GM12864 (cell line): ENCODE measurements at regions not wholly inside any gene's neighbourhood (a gene's known extent, or its start where the extent isn't known, plus 50 kb on each side); places are given as distances from the start of the nearest gene placed in this dataset.

Experiments
- DNase-seq: peaks from one replicate; pipeline ENCODE4 v3.0.0-alpha.2; 2011; ENCODE audit warnings: low read depth
- H3K4me3 ChIP-seq: 2 replicates; pipeline ENCODE4 v1.5.1; 2011; ENCODE audit warnings: mild to moderate bottlenecking, low read depth, low read length, control low read depth
- TF ChIP-seq, protein P1 (sequence below): IDR thresholded peaks from 2 replicates; pipeline ENCODE4 v1.5.1; 2011; ENCODE audit warnings: low read depth, mild to moderate bottlenecking, moderate library complexity, low read length, control low read depth, inconsistent platforms; ENCODE audit errors: missing control alignments

DNA sequence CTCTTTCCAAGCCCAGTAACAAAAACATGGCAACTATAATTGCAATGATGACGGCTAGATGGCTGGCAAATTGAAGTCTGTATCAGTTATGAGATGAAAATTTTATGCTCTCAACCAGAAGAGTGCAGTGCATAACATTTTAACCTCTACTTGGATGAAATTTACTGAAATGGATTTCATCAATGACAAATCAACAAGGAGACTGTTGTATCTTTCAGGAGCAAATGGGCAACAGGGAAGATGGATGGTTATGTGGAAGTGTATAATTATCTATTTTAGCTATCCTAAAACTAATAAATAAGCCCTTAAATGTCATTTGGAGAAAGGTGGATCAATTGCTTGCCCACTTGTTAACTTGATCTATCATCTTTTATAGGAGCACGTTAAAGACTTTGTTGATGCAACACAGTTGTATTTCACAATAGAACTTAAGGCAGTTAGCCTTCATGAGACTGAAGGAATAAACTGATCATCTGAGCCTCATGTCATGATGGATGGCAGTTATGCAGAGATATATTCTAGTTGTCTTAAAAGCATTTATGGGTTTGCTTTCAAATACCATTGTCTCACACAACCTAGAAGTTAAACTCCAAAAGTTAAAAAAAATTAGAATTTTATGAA is 315.1 kb upstream of the TBC1D5 start:
- no peak overlapping the region for H3K4me3 ChIP-seq
- TF ChIP-seq, protein P1, sequence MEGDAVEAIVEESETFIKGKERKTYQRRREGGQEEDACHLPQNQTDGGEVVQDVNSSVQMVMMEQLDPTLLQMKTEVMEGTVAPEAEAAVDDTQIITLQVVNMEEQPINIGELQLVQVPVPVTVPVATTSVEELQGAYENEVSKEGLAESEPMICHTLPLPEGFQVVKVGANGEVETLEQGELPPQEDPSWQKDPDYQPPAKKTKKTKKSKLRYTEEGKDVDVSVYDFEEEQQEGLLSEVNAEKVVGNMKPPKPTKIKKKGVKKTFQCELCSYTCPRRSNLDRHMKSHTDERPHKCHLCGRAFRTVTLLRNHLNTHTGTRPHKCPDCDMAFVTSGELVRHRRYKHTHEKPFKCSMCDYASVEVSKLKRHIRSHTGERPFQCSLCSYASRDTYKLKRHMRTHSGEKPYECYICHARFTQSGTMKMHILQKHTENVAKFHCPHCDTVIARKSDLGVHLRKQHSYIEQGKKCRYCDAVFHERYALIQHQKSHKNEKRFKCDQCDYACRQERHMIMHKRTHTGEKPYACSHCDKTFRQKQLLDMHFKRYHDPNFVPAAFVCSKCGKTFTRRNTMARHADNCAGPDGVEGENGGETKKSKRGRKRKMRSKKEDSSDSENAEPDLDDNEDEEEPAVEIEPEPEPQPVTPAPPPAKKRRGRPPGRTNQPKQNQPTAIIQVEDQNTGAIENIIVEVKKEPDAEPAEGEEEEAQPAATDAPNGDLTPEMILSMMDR, result no peak
- no peak for DNase-seq

DNA sequence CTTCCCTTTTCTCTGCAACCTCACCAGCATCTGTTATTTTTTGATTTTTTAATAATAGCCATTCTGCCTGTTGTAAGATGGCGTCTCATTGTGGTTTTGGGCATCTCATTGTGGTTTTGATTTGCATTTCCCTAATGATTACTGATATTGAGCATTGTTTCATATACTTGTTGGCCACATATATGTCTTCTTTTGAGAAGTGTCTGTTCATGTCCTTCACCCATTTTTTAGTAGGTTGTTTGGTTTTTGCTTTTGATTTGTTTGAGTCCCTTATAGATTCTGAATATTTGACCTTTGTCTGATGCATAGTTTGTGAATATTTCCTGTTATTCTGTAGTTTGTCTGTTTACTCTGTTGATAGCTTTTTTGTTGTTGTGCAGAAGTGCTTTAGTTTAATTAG is 312.2 kb upstream of the TBC1D5 start:
- DNase-seq, result no peak
- TF ChIP-seq, protein P1, result no peak
- no peak overlapping the region for H3K4me3 ChIP-seq

DNA sequence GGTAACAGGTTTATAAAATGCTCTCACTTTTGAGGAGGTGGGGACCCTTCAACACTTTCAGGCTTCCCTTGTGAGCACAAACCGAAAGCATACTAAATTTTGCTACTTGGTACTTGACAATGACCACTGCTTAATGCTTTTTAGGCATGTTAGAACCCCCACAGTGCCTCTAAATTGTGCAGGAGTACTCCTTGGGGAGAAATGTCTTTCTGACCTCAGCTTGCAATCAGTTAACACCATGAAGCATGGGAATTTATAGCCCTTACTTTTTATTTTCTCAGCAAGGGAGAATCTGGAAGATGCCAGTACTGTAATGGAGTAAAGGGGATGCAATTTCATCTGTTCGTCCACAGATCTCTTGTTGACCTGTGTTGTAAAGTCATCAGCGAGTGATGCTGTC is 308.9 kb upstream of the TBC1D5 start:
- TF ChIP-seq, protein P1, result no peak
- no peak for DNase-seq
- H3K4me3 ChIP-seq, result no peak overlapping the region

DNA sequence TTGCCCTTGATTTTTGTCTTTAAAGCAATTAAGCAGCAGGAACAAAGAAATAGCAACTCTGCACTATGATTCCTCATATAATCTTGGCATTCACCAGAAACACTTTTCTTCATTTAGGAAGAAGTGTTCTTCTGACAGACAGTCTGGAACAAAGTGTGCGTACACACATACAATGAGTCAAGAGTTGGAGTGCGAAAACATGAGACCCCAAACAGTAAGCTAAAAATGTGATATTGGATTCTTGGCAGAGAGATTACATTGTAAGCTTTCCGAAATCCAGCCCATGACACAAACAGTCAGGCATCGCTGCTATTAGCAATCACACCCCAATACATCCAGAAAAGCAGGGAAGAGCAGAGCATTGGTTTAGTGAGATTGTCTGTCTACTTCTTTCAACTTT is 306.7 kb upstream of the TBC1D5 start:
- TF ChIP-seq, protein P1, result no peak
- no peak overlapping the region for H3K4me3 ChIP-seq
- no peak for DNase-seq

DNA sequence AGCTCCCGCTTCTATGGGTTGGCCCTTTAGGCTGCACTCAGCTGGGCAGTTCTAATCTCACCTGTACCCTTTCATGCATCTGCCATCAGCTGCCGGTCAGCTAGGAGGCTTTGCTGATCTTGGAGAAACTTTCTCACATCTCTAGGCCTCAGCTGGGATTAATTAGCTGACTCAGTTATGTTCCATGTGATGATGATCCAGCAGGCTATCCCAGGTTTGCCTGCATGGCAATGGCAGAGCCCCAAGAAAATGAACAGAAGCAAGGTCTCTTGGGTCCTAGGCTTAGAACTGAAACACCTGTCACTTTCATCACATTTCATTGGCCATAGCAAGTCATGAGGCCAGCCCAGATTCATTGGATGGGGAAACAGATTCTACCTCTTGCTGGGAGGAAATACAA is 304.6 kb upstream of the TBC1D5 start:
- TF ChIP-seq, protein P1, result no peak
- no peak for DNase-seq
- H3K4me3 ChIP-seq, result no peak overlapping the region

DNA sequence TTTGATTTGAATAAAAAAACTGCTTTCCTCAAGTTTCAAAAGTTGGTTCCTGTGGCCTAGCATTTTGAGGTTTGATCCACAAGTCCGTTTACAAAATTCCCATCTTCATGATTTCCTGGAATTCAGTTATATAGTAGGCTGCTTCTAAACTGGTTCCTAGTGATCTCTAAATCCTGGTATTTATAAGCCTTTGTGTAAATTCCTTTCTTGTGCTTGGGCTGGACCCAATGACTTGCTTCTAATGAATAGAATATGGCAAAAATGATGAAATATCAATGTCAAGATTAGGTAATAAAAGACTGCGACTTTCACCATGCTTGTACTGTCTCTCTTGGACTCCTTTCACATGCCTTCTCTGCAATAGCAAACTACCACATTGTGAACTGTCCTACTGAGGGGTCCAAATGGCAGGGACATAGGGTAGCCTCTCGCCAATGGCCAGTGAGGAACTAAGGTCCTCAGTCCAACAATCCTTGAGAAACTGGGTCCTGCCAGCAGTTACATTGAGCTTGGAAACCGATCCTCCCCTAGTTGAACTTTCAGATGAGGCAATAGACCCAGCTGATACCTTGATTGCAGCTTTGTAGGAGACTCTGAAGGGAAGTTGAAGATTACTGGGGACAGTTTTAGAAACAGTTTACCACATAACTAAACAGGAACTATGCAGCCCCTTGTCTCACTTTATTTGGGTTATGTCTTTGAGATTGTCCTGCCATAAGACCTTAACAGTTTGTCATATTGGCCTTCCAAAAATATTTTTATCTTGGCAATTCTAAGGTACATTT is 303.9 kb upstream of the TBC1D5 start:
- no peak for DNase-seq

More for the DNA sequence above, 303.9 kb upstream of the TBC1D5 start:
- no peak overlapping the region for H3K4me3 ChIP-seq
- TF ChIP-seq, protein P1, result no peak
